ENCODE measurements at regions not wholly inside any gene's neighbourhood (a gene's known extent, or its start where the extent isn't known, plus 50 kb on each side); places are given as distances from the start of the nearest gene placed in this dataset.
"Not testable (repeated sequence)": the region's sequence is repeated elsewhere in the genome, so short reads cannot be mapped to it uniquely, and the experiment has no call there.

DNA sequence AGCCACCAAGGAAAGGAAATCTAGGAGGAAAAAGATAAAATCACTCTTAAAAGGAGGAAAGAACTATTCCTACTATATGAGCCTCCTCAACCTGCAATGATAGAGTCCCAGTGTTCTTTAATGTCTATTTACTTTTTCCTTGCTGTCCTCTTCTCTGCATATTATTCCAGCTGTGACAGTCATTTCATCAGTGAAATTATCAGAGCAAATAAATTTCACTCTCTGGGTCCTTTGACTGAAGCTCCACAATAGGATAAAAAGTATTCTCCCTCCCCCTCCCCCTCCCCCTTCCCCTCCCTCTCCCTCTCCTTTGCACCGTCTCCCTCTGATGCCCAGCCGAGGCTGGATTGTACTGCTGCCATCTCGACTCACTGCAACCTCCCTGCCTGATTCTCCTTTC lies 107.5 kb upstream of the DPT start:
- DNase-seq (ENCODE audit: low read depth, low spot score): no peak
- TF ChIP-seq, protein P1, sequence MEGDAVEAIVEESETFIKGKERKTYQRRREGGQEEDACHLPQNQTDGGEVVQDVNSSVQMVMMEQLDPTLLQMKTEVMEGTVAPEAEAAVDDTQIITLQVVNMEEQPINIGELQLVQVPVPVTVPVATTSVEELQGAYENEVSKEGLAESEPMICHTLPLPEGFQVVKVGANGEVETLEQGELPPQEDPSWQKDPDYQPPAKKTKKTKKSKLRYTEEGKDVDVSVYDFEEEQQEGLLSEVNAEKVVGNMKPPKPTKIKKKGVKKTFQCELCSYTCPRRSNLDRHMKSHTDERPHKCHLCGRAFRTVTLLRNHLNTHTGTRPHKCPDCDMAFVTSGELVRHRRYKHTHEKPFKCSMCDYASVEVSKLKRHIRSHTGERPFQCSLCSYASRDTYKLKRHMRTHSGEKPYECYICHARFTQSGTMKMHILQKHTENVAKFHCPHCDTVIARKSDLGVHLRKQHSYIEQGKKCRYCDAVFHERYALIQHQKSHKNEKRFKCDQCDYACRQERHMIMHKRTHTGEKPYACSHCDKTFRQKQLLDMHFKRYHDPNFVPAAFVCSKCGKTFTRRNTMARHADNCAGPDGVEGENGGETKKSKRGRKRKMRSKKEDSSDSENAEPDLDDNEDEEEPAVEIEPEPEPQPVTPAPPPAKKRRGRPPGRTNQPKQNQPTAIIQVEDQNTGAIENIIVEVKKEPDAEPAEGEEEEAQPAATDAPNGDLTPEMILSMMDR (IDR thresholded peaks at IDR 0.05; ENCODE audit: low read depth, low read length): no peak
- H3K4me3 ChIP-seq (ENCODE audit: low read depth, low read length): no peak overlapping the region
- in situ Hi-C loops (cut with HindIII; ENCODE audit: low sequenced_read_pairs): no loop called here

DNA sequence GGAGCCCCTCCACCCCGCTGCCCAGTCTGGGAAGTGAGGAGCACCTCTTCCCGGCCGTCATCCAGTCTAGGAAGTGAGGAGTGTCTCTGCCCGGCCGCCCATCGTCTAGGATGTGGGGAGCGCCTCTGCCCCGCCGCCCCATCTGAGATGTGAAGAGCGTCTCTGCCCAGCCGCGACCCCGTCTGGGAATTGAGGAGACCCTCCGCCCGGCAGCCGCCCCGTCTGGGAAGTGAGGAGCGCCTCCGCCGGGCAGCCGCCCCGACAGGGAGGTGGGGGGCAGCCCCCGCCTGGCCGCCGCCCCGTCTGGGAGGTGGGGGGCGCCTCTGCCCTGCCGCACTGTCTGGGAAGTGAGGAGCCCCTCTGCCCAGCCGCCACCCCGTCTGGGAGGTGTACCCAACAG lies 108.2 kb upstream of the DPT start:
- H3K4me3 ChIP-seq (ENCODE audit: low read depth, low read length); in situ Hi-C loops (cut with HindIII; ENCODE audit: low sequenced_read_pairs); DNase-seq (ENCODE audit: low read depth, low spot score): not testable (repeated sequence)

DNA sequence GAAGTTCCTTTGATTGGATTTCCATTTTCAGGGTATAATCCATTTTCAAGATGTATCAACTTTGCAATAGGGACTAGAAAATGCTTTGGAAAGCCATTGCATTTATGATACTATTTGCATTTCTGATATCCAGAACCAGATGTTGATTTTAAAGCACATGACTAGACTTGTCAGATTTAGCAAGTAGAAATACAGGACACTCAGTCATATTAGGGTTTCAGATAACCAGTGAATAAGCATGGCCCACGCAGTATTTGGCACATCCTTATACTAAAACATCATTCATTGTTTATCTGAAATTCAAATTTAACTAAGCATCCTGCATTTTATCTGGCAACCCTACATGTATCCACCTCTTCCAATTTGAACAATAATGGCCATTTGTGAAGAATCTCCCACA lies 113.3 kb upstream of the DPT start:
- no peak overlapping the region for H3K4me3 ChIP-seq (ENCODE audit: low read depth, low read length)
- TF ChIP-seq, protein P1 (IDR thresholded peaks at IDR 0.05; ENCODE audit: low read depth, low read length): no peak
- in situ Hi-C loops (cut with HindIII; ENCODE audit: low sequenced_read_pairs): no loop called here
- DNase-seq (ENCODE audit: low read depth, low spot score): no peak

DNA sequence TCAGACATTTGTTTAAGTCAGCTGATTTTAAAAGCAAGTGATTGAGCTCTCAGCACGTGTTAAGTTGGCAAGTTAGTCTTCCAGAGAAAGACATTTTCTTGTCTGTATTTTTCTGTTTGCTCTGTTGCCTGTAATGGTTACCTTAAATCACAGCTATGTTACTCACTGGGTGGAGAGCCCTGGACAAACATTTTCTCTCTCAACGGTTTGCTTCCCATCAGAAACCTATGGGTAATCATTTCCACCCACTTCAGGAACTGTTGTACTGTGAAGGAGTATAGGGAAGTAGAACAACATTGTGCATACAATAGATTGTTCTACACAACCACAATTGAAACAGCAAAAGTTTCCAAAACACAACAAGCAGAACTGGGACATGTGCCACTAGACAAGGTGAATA lies 113.9 kb upstream of the DPT start:
- TF ChIP-seq, protein P1 (IDR thresholded peaks at IDR 0.05; ENCODE audit: low read depth, low read length): no peak
- in situ Hi-C loops (cut with HindIII; ENCODE audit: low sequenced_read_pairs): no loop called here
- no peak for DNase-seq (ENCODE audit: low read depth, low spot score)

DNA sequence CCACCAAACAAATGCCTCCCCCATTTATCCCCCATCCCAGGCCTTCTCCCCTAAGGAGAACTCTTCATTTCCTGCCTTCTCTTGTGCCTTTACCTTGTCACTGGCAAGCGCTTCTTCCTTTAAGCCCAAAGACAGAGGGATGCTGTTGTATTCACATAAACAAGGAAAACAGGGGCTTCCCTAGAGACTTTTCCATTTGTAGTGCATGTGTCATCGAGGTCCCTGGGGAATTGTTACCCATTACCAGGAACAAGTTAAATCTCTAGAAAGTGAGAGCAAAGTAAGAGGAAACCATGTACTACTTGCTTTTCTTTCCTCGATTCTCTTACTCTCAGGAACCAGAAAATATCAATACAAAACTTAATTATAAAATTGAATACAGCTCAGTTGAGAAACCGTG lies 114.4 kb upstream of the DPT start:
- no peak for DNase-seq (ENCODE audit: low read depth, low spot score)
- TF ChIP-seq, protein P1 (IDR thresholded peaks at IDR 0.05; ENCODE audit: low read depth, low read length): no peak
- in situ Hi-C loops (cut with HindIII; ENCODE audit: low sequenced_read_pairs): no loop called here
- no peak overlapping the region for H3K4me3 ChIP-seq (ENCODE audit: low read depth, low read length)

More for the DNA sequence above, 113.9 kb upstream of the DPT start:
- H3K4me3 ChIP-seq (ENCODE audit: low read depth, low read length): no peak overlapping the region

DNA sequence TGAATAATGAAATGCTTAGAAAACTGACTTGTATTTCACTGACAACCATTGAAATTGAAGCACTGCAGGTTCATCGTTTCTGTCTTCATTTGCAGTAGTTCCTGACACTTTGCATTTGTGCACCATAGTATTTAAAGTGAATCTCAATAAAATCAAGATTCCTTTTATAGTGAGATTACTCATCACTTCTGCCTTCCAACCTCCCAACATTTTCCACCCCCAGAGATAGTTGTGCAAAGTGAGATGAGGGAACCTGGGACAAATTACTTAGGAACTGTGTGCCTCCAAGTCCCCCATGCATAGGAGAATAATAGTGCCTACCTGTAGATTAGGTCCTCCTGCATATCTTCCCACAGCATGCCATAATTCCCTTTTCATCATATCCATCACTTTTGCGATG lies 114.9 kb upstream of the DPT start:
- no peak overlapping the region for H3K4me3 ChIP-seq (ENCODE audit: low read depth, low read length)
- no peak for DNase-seq (ENCODE audit: low read depth, low spot score)
- in situ Hi-C loops (cut with HindIII; ENCODE audit: low sequenced_read_pairs): no loop called here
- TF ChIP-seq, protein P1 (IDR thresholded peaks at IDR 0.05; ENCODE audit: low read depth, low read length): no peak

DNA sequence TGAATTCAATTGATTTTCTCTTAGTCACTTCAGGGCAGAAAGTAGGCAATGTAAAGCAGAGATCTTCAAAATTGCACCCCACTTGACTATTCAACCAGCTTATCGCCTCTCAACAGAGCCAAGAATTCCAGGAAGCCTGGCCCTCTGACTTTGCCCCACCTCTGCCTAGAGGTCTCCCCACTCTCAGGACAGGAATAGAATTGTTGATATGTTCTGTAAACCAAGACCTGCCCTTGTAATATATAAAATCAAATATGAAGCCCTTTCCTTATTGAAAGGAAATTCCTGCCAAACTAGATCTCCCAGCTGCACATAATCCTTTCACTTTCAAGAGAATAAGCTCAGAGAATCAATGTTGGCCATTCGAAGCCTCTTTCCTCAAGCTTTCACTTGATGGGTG lies 116.1 kb upstream of the DPT start:
- in situ Hi-C loops (cut with HindIII; ENCODE audit: low sequenced_read_pairs): no loop called here
- TF ChIP-seq, protein P1 (IDR thresholded peaks at IDR 0.05; ENCODE audit: low read depth, low read length): no peak

More for the DNA sequence above, 116.1 kb upstream of the DPT start:
- no peak overlapping the region for H3K4me3 ChIP-seq (ENCODE audit: low read depth, low read length)
- no peak for DNase-seq (ENCODE audit: low read depth, low spot score)
